Left colon (tissue), 2 donors: ENCODE measurements at regions not wholly inside any gene's neighbourhood (a gene's known extent, or its start where the extent isn't known, plus 50 kb on each side); places are given as distances from the start of the nearest gene placed in this dataset.

Source experiments
- ATAC-seq: fragments of 200-7000 bp; cut with Tn5 transposase; one replicate; pipeline ENCODE4 v1.9.1; 2020; ENCODE audit warnings: mild to moderate bottlenecking, moderate library complexity
- DNase-seq, 2 donors: peaks; one replicate each; pipeline ENCODE4 v3.0.0-alpha.2; 2020
- intact Hi-C, 2 donors: fragments of 100-400 bp; cut with DNase I in 1 of 2; cut with micrococcal nuclease in 1 of 2; formaldehyde crosslinking; loops; one replicate each; pipeline versions ENCODE4 v1.11.2 to v1.14.0; 2022; cut with DNase I, micrococcal nuclease
- donor health status: DM: no; HTN: no; CAD: no.
- donor health status: DM: yes; HTN: yes; CAD: no.

GRCh38 chr15:97224191-97224641, 736.3 kb upstream of the ARRDC4 start:
- intact Hi-C loops, result no loop called here
- no peak for ATAC-seq

GRCh38 chr15:97234851-97235610, 725.5 kb upstream of the ARRDC4 start:
- intact Hi-C loops, result loop anchor here in 1 of 2 donors (10.0 kb wide), 1 partner anchor 1980 kb away; no protein-coding TSS in a partner anchor
- ATAC-seq (peak; percentile 63), DNase-seq (peak in 1 of 2 donors; percentile 47)

More at GRCh38 chr15:97224191-97224641, 736.3 kb upstream of the ARRDC4 start:
- DNase-seq, result no peak

DNA sequence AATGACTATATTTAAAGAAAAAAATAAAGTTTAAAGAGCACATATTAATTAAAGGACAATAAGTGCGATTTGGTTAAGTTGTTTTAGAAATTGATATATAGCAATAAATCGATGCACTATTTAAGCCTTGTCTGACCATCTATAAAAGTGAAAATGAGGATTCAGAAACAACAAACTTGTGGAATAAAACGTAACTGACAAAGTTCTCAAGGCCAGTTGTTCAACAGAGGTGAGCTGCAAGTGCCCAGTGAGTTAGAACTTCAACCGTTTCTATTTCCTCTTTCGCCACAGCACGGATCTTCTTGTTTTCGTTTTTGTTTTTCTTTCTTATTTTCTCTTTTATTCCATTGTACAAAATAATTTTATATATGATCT, 724.9 kb upstream of the ARRDC4 start:
- DNase-seq (no peak), ATAC-seq (no peak)
- intact Hi-C loops, result loop anchor here in 1 of 2 donors (10.0 kb wide), 1 partner anchor 1981 kb away; no protein-coding TSS in a partner anchor

GRCh38 chr15:97236140-97236539, 724.4 kb upstream of the ARRDC4 start:
- ATAC-seq (no peak), DNase-seq (no peak)
- intact Hi-C loops, result loop anchor here in 1 of 2 donors (10.0 kb wide), 1 partner anchor 1981 kb away; no protein-coding TSS in a partner anchor

- DNase-seq (no peak), ATAC-seq (no peak)
- intact Hi-C loops, result loop anchor here in 1 of 2 donors (10.0 kb wide), 1 partner anchor 1982 kb away; no protein-coding TSS in a partner anchor
Measured at GRCh38 chr15:97237160-97237559, 723.3 kb upstream of the ARRDC4 start.

GRCh38 chr15:97248376-97248775, 712.1 kb upstream of the ARRDC4 start:
- DNase-seq, result no peak
- ATAC-seq, result no peak
- intact Hi-C loops, result no loop called here

DNA sequence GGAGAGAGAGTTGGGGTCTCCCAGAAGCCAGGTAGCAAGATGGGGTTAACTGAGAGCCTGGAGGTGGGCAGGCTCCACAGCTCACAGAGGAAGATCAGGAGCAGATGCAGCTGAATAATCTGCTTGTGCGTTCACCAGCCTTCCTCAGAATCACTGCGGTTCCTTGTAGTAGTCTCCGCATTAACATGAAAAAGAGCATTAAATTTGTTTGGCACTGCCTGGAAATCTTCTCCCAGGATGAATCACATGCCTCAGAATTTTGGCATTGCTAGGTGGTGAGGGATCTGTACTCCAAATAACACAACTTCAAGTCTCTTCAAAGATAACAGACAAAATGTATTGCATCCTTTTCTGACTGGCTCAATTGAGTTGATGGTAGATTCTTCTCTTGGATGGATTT, 700.6 kb upstream of the ARRDC4 start:
- ATAC-seq, result no peak
- intact Hi-C loops, result no loop called here
- DNase-seq, result no peak

DNA sequence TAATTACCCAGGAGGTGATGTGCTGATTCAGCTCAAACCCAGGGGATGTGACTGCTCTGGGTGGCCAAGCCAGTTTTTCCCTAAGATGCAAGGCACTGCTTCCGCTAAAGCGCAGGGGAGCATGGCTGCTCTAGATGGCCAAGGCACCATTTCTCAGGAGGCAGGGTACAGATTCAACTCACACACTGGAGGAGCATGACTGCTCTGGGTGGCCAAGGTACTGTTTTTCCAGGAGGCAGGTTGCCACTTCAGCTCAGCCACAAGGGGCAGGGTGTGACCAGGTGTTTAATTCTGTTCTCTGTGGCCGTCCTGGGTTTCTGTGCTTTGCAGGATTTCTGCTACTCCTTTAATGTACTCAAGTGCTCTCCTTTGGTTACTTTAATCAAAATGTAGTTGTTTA, 659.3 kb upstream of the ARRDC4 start:
- no peak for DNase-seq
- no peak for ATAC-seq
- intact Hi-C loops, result no loop called here

DNA sequence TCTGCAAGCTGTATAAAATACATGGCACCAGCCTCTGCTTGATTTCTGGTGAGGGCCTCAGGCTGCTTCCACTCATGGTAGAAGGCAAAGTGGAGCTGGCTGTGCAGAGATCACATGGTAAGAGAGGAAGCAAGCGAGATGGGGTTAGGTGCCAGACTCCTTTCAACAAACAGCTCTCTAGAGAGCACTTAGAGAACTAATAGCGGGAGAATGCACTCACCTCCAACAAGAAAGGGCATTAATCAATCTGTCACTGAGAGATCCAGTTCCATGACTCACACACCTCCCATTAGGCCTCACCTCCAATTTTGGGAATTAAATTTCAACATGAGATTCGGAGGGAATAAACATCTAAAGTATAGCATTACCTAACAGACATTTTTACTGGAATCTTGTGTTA, 644.1 kb upstream of the ARRDC4 start:
- DNase-seq (no peak), ATAC-seq (no peak)
- intact Hi-C loops, result no loop called here

GRCh38 chr15:97317163-97317562, 643.3 kb upstream of the ARRDC4 start:
- intact Hi-C loops, result no loop called here
- ATAC-seq (no peak), DNase-seq (no peak)

DNA sequence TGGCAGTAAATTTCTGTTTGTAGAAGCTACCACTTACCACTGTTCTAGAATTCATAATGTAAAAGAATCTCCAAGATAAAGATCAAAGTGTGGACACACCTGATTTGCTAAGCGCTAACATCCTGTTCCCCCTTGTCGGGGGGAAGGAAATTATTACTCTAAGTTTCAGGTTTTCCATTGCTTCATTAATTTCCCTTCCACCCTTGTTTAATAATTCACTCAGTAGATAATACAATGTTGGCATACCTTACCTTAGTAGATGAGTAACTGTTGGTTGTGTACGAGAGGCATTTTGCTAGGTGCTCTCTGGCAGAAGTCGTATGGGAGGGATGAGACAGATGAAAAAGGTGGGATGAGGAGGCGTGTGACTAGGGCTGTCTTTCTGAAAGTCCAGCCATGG, 641.2 kb upstream of the ARRDC4 start:
- ATAC-seq (no peak), DNase-seq (no peak)
- intact Hi-C loops, result no loop called here

DNA sequence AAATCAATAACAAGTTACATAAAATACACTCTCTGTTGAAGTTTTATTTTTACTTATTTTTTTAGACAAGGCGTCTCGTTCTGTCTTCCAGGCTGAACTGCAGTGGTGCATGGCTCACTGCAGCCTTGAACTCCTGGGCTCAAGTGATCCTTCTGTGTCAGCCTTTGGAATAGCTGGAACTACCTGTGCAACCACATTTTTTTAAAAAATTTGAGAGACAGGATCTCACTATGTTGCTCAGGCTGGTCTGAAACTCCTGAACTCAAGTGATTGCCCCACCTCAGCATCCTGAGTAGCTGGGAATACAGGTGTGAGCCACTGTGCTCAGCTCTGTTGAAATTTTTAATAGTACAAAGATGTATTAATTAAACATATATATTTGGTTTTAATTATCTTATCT, 614.3 kb upstream of the ARRDC4 start:
- intact Hi-C loops, result no loop called here
- ATAC-seq (no peak), DNase-seq (no peak)

GRCh38 chr15:97350813-97351212, 609.7 kb upstream of the ARRDC4 start:
- no peak for ATAC-seq
- no peak for DNase-seq
- intact Hi-C loops, result no loop called here

- ATAC-seq, result no peak
- intact Hi-C loops, result no loop called here
- no peak for DNase-seq
Measured at GRCh38 chr15:97383516-97383915, 577.0 kb upstream of the ARRDC4 start.

DNA sequence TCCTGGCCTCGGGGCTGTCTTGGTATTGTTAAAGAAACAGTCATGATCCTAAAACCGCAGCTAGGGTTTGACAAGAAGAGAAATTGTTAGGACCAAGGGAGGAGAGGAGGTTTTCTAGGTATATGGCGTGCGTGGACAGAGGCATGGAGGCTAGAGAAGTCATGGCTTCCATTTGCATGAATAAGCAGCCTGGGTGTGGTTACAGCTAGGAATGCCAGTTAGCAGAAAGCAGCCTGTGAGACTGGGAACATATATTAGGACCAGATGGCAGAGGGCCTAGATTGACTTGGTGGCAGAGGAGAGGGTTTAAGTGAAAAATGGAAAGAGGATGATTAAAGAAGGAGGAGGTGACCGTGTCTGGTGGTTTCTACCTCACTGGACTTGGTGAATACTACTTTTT, 573.6 kb upstream of the ARRDC4 start:
- ATAC-seq (no peak), DNase-seq (no peak)
- intact Hi-C loops, result no loop called here

DNA sequence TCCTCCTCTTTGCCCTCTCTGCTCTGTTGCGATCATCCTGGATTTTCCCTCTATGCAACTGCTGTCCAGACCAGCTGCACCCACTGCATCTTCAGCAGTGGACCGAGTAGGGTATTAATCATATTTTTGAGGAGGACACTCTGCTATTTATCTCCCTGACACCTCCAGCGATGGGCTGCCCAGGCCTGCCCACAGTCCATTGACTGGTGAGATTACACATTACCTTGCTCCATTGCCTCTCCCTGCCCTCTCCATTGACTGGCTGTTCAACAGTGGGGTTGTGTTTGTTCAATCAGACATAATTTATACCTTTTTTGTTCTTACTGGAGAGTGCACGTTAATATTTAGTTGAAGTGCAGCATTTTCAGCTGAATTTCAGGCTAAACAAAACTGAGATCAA, 559.3 kb upstream of the ARRDC4 start:
- intact Hi-C loops, result no loop called here
- no peak for ATAC-seq
- no peak for DNase-seq

GRCh38 chr15:97401970-97402369, 558.5 kb upstream of the ARRDC4 start:
- DNase-seq, result no peak
- ATAC-seq, result no peak
- intact Hi-C loops, result no loop called here

GRCh38 chr15:97406841-97407240, 553.7 kb upstream of the ARRDC4 start:
- intact Hi-C loops, result no loop called here
- DNase-seq, result no peak

GRCh38 chr15:97410897-97411575, 549.5 kb upstream of the ARRDC4 start:
- ATAC-seq, result peak; percentile 95
- intact Hi-C loops, result no loop called here
- peak in 1 of 2 donors; percentile 39 for DNase-seq

More at GRCh38 chr15:97406841-97407240, 553.7 kb upstream of the ARRDC4 start:
- no peak for ATAC-seq

- no peak for DNase-seq
- intact Hi-C loops, result no loop called here
- ATAC-seq, result no peak
Measured at GRCh38 chr15:97420130-97420529, 540.4 kb upstream of the ARRDC4 start.
